ENCODE measurements at regions not wholly inside any gene's neighbourhood (a gene's known extent, or its start where the extent isn't known, plus 50 kb on each side); places are given as distances from the start of the nearest gene placed in this dataset.

- no peak overlapping the region for H3K4me2 ChIP-seq (ENCODE audit: control insufficient read depth, insufficient read depth)
Observed at GRCh38 chr3:25088284-25088683, 339.8 kb upstream of the RARB start.

More at GRCh38 chr3:25088284-25088683, 339.8 kb upstream of the RARB start:
- ChIA-PET RAD21 (ENCODE audit: unreplicated experiment) (no interaction called here), POLR2A (interaction anchor here (0.6 kb wide), 1 partner anchor 203 kb away, joined by 4 read pairs; no protein-coding TSS in a partner anchor), CTCF (no interaction called here), SMC1A (ENCODE audit: uncharacterized antibody, unreplicated experiment) (no interaction called here)
- Histone ChIP-seq H3K27me3 (replicated peaks in 1 of 2; ENCODE audit: control insufficient read depth in 2 of 2, insufficient read depth in 2 of 2, low read length in 1 of 2) (no peaks in the 10 kb centered on the region), H3K9me3 (replicated peaks; ENCODE audit: control insufficient read depth, insufficient read depth, low read length) (no peaks in the 10 kb centered on the region), H3K4me3 (no peak overlapping the region), H3K79me2 (ENCODE audit: control insufficient read depth, insufficient read depth, low read length) (no peaks in the 10 kb centered on the region), H3K36me3 (ENCODE audit: control insufficient read depth in 2 of 2, insufficient read depth in 2 of 2, low read length in 1 of 2) (no peaks in the 10 kb centered on the region), H2AFZ (ENCODE audit: control insufficient read depth, low read depth, low read length) (no peak overlapping the region), H3K9ac (ENCODE audit: control insufficient read depth, insufficient read depth, low read length) (no peak overlapping the region), H3K4me1 (ENCODE audit: control insufficient read depth, insufficient read depth, low read length) (no peaks in the 10 kb centered on the region), H4K20me1 (ENCODE audit: control insufficient read depth, insufficient read depth) (no peaks in the 10 kb centered on the region), H3K27ac (ENCODE audit: control insufficient read depth, insufficient read depth) (no peak overlapping the region)
- no peak for TF ChIP-seq YY1 (IDR thresholded peaks at IDR 0.05; ENCODE audit: low read depth, low read length)
- TF ChIP-seq, protein P1, sequence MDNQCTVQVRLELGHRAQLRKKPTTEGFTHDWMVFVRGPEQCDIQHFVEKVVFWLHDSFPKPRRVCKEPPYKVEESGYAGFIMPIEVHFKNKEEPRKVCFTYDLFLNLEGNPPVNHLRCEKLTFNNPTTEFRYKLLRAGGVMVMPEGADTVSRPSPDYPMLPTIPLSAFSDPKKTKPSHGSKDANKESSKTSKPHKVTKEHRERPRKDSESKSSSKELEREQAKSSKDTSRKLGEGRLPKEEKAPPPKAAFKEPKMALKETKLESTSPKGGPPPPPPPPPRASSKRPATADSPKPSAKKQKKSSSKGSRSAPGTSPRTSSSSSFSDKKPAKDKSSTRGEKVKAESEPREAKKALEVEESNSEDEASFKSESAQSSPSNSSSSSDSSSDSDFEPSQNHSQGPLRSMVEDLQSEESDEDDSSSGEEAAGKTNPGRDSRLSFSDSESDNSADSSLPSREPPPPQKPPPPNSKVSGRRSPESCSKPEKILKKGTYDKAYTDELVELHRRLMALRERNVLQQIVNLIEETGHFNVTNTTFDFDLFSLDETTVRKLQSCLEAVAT (IDR thresholded peaks at IDR 0.05), result no peak
- TF ChIP-seq MTA2 (IDR thresholded peaks at IDR 0.05; ENCODE audit: low read depth), result no peak
- no peak for TF ChIP-seq PRDM15 (CRISPR knock-in tag; IDR thresholded peaks at IDR 0.05)
- TF ChIP-seq RBBP5 (conservative IDR thresholded peaks at IDR 0.05), result no peak
- TF ChIP-seq WRNIP1 (IDR thresholded peaks at IDR 0.05; ENCODE audit: borderline replicate concordance, low read depth, low read length), result no peak
- no peak for TF ChIP-seq BRCA1 (IDR thresholded peaks at IDR 0.05; ENCODE audit: low read depth, low read length)
- TF ChIP-seq NFXL1 (IDR thresholded peaks at IDR 0.05; ENCODE audit: borderline replicate concordance), result no peak
- TF ChIP-seq, protein P2, sequence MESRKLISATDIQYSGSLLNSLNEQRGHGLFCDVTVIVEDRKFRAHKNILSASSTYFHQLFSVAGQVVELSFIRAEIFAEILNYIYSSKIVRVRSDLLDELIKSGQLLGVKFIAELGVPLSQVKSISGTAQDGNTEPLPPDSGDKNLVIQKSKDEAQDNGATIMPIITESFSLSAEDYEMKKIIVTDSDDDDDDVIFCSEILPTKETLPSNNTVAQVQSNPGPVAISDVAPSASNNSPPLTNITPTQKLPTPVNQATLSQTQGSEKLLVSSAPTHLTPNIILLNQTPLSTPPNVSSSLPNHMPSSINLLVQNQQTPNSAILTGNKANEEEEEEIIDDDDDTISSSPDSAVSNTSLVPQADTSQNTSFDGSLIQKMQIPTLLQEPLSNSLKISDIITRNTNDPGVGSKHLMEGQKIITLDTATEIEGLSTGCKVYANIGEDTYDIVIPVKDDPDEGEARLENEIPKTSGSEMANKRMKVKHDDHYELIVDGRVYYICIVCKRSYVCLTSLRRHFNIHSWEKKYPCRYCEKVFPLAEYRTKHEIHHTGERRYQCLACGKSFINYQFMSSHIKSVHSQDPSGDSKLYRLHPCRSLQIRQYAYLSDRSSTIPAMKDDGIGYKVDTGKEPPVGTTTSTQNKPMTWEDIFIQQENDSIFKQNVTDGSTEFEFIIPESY (IDR thresholded peaks at IDR 0.05), result no peak
- no peak for TF ChIP-seq SMARCA5 (IDR thresholded peaks at IDR 0.05)
- no peak for TF ChIP-seq E4F1 (IDR thresholded peaks at IDR 0.05; ENCODE audit: borderline replicate concordance, partially characterized antibody)
- no peak for TF ChIP-seq FOXM1 (IDR thresholded peaks at IDR 0.05; ENCODE audit: low read depth, low read length)
- no peak for TF ChIP-seq NFYB (IDR thresholded peaks at IDR 0.05; ENCODE audit: insufficient read depth, low read depth, low read length)
- no peak for TF ChIP-seq MXI1 (IDR thresholded peaks at IDR 0.05; ENCODE audit: low read depth, low read length)
- DNase-seq (ENCODE audit: low read depth, low spot score) (no peak), FAIRE-seq (no peak), ATAC-seq (no peak)
- intact Hi-C loops (cut with micrococcal nuclease; ENCODE audit: unreplicated experiment), result no loop called here
- in situ Hi-C loops (cut with MboI), result no loop called here
- 56% methylated on average over 5 of the region's 5 CpGs for WGBS (ENCODE audit: insufficient coverage, insufficient replicate concordance, low lambda C conversion rate, missing lambda C conversion rate)
- no TSS peak for BruUV-seq (replicated peaks)

Data from GM12878 (cell line).